ENCODE measurements at regions not wholly inside any gene's neighbourhood (a gene's known extent, or its start where the extent isn't known, plus 50 kb on each side); places are given as distances from the start of the nearest gene placed in this dataset.

DNA sequence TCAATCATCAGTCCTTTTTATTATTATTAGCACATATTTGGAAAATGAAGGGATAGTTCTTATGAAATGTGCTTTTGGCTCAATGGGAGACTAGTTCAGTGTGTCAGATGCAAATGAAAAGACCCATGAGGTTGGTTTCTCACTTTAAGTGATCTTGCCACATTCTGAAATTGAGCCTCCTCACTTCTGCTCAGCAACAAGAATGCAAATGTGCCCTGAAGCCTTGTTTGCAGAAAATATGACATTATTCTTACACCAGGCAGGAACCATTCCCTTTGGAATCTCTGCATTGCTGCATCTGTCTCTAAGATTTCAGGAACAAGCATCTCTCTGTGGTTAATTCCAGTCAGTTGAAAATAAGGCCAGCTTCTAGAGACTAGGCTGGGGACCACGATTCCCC, 186.1 kb upstream of the PLPP4 start:
- DNase-seq (ENCODE audit: extremely low read depth in 1 of 4, low spot score in 3 of 4) (no peak), FAIRE-seq (no peak), ATAC-seq (no peak)
- intact Hi-C loops (cut with micrococcal nuclease): no loop called here
- CTCF ChIA-PET (ENCODE audit: low intra/inter-chr PET ratio): no interaction called here
- no peaks in the 10 kb centered on the region for H3K27me3 ChIP-seq (ENCODE audit: control insufficient read depth in 2 of 2, insufficient read depth in 2 of 2, low read length in 2 of 2)
- H3K9me3 ChIP-seq (replicated peaks; ENCODE audit: control insufficient read depth, insufficient read depth, low read depth, low read length): no peaks in the 10 kb centered on the region
- H3K27ac ChIP-seq (ENCODE audit: extremely low read depth, low read depth, low read length): no peak overlapping the region
- no peaks in the 10 kb centered on the region for H3K79me2 ChIP-seq (ENCODE audit: control insufficient read depth, insufficient read depth, low read length)
- no peak overlapping the region for H3K4me2 ChIP-seq (ENCODE audit: insufficient read depth, low read length)
- no peaks in the 10 kb centered on the region for H3K9me1 ChIP-seq (ENCODE audit: control insufficient read depth, insufficient read depth, low read length)
- TF ChIP-seq GATAD2A (IDR thresholded peaks at IDR 0.05) (no peak), ZNF217 (CRISPR knock-in tag; IDR thresholded peaks at IDR 0.05) (no peak), ASH1L (IDR thresholded peaks at IDR 0.05; ENCODE audit: borderline replicate concordance, low read depth, partially characterized antibody) (no peak), ZKSCAN8 (CRISPR knock-in tag; IDR thresholded peaks at IDR 0.05) (no peak), MECOM (CRISPR knock-in tag; IDR thresholded peaks at IDR 0.05) (no peak), FOXJ2 (tag; IDR thresholded peaks at IDR 0.05) (no peak), CBFB (CRISPR knock-in tag; IDR thresholded peaks at IDR 0.05) (no peak), ZNF76 (CRISPR knock-in tag; IDR thresholded peaks at IDR 0.05; ENCODE audit: borderline replicate concordance) (no peak), ZNF133 (CRISPR knock-in tag; IDR thresholded peaks at IDR 0.05) (no peak), KAT8 (IDR thresholded peaks at IDR 0.05; ENCODE audit: low read depth) (no peak), SAFB2 (IDR thresholded peaks at IDR 0.05; ENCODE audit: borderline replicate concordance, low read depth, low read length, severe bottlenecking) (no peak), EGR1 (conservative IDR thresholded peaks at IDR 0.05) (no peak), NRF1 (conservative IDR thresholded peaks at IDR 0.05 in 1 of 2, IDR thresholded peaks at IDR 0.05 in 1 of 2) (no peak)
- TF ChIP-seq, protein P1, sequence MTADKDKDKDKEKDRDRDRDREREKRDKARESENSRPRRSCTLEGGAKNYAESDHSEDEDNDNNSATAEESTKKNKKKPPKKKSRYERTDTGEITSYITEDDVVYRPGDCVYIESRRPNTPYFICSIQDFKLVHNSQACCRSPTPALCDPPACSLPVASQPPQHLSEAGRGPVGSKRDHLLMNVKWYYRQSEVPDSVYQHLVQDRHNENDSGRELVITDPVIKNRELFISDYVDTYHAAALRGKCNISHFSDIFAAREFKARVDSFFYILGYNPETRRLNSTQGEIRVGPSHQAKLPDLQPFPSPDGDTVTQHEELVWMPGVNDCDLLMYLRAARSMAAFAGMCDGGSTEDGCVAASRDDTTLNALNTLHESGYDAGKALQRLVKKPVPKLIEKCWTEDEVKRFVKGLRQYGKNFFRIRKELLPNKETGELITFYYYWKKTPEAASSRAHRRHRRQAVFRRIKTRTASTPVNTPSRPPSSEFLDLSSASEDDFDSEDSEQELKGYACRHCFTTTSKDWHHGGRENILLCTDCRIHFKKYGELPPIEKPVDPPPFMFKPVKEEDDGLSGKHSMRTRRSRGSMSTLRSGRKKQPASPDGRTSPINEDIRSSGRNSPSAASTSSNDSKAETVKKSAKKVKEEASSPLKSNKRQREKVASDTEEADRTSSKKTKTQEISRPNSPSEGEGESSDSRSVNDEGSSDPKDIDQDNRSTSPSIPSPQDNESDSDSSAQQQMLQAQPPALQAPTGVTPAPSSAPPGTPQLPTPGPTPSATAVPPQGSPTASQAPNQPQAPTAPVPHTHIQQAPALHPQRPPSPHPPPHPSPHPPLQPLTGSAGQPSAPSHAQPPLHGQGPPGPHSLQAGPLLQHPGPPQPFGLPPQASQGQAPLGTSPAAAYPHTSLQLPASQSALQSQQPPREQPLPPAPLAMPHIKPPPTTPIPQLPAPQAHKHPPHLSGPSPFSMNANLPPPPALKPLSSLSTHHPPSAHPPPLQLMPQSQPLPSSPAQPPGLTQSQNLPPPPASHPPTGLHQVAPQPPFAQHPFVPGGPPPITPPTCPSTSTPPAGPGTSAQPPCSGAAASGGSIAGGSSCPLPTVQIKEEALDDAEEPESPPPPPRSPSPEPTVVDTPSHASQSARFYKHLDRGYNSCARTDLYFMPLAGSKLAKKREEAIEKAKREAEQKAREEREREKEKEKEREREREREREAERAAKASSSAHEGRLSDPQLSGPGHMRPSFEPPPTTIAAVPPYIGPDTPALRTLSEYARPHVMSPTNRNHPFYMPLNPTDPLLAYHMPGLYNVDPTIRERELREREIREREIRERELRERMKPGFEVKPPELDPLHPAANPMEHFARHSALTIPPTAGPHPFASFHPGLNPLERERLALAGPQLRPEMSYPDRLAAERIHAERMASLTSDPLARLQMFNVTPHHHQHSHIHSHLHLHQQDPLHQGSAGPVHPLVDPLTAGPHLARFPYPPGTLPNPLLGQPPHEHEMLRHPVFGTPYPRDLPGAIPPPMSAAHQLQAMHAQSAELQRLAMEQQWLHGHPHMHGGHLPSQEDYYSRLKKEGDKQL (CRISPR knock-in tag; IDR thresholded peaks at IDR 0.05; ENCODE audit: borderline replicate concordance): no peak
- TF ChIP-seq, protein P2, sequence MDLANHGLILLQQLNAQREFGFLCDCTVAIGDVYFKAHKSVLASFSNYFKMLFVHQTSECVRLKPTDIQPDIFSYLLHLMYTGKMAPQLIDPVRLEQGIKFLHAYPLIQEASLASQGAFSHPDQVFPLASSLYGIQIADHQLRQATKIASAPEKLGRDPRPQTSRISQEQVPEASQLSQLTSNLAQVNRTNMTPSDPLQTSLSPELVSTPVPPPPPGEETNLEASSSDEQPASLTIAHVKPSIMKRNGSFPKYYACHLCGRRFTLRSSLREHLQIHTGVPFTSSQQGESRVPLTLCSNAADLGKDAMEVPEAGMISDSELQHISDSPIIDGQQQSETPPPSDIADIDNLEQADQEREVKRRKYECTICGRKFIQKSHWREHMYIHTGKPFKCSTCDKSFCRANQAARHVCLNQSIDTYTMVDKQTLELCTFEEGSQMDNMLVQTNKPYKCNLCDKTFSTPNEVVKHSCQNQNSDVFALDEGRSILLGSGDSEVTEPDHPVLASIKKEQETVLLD (IDR thresholded peaks at IDR 0.05): no peak
- TF ChIP-seq, protein P3, sequence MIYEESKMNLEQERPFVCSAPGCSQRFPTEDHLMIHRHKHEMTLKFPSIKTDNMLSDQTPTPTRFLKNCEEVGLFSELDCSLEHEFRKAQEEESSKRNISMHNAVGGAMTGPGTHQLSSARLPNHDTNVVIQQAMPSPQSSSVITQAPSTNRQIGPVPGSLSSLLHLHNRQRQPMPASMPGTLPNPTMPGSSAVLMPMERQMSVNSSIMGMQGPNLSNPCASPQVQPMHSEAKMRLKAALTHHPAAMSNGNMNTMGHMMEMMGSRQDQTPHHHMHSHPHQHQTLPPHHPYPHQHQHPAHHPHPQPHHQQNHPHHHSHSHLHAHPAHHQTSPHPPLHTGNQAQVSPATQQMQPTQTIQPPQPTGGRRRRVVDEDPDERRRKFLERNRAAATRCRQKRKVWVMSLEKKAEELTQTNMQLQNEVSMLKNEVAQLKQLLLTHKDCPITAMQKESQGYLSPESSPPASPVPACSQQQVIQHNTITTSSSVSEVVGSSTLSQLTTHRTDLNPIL (CRISPR knock-in tag; IDR thresholded peaks at IDR 0.05): no peak
- in situ Hi-C loops (cut with MboI): no loop called here
- POLR2A ChIA-PET: no interaction called here
- H3K4me1 ChIP-seq (replicated peaks in 1 of 2; ENCODE audit: control insufficient read depth in 2 of 2, insufficient read depth in 2 of 2, low read length in 2 of 2): no peaks in the 10 kb centered on the region
- no peak overlapping the region for H3K4me3 ChIP-seq
- BruUV-seq (replicated peaks): no TSS peak
- no peaks in the 10 kb centered on the region for H3K36me3 ChIP-seq (ENCODE audit: control insufficient read depth, insufficient read depth, low read length)
- no peaks in the 10 kb centered on the region for H4K20me1 ChIP-seq (replicated peaks; ENCODE audit: control insufficient read depth, insufficient read depth, low read length)
- no peak overlapping the region for H3K9ac ChIP-seq (ENCODE audit: insufficient read depth in 1 of 2, low read depth in 2 of 2, low read length in 2 of 2)
- WGBS (ENCODE audit: insufficient coverage, low coverage, missing lambda C conversion rate): 0% methylated on average over 1 of the region's 1 CpG
- no peak overlapping the region for H2AFZ ChIP-seq (ENCODE audit: low read depth, low read length)
